ENCODE measurements at regions not wholly inside any gene's neighbourhood (a gene's known extent, or its start where the extent isn't known, plus 50 kb on each side); places are given as distances from the start of the nearest gene placed in this dataset.

DNA sequence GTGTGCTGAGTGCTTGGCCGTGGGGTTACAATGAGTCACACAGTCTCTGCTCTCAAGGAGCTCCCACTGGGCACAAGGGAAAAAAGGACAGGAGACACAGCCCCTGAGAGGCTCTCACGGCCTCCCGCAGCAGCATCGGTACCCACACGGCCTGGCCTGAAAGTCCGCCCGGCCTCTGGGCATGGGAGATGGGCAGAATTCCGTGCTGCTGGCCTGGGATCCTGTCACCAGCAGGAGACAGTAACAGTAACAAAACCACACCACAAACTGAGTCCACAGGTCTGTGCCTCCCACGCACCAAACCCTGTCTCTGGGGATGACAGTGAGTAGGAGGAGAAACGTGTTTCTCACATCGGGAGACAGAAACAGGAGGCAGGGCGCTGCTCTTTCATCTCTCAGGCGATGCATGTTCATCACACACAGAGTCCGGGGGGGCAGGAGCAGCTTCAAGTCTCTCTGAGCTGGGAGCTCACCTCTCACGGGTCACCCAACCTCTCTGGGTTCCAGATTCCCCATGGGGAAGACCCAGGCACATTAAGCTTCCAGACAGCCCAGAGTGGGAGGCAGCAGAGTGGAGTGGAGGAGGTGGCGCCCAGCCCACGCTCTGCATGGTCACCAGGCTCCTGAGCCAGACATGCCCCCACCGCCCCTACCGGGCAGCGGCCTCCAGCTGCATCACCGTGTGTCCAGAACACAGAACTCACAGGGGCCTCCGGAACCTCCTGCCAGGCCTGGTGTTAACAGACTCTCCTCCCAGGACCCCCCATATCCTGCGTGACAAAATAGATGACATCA lies 124.7 kb upstream of the VSTM2B start:
- TF ChIP-seq, protein P1, sequence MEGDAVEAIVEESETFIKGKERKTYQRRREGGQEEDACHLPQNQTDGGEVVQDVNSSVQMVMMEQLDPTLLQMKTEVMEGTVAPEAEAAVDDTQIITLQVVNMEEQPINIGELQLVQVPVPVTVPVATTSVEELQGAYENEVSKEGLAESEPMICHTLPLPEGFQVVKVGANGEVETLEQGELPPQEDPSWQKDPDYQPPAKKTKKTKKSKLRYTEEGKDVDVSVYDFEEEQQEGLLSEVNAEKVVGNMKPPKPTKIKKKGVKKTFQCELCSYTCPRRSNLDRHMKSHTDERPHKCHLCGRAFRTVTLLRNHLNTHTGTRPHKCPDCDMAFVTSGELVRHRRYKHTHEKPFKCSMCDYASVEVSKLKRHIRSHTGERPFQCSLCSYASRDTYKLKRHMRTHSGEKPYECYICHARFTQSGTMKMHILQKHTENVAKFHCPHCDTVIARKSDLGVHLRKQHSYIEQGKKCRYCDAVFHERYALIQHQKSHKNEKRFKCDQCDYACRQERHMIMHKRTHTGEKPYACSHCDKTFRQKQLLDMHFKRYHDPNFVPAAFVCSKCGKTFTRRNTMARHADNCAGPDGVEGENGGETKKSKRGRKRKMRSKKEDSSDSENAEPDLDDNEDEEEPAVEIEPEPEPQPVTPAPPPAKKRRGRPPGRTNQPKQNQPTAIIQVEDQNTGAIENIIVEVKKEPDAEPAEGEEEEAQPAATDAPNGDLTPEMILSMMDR (IDR thresholded peaks at IDR 0.05), result no peak
- TF ChIP-seq EZH2 (IDR thresholded peaks at IDR 0.05; ENCODE audit: borderline replicate concordance, insufficient read depth, low read depth, low read length, poor library complexity, severe bottlenecking), result no peak
